IPS DF 4.7 (cell line): ENCODE measurements at regions not wholly inside any gene's neighbourhood (a gene's known extent, or its start where the extent isn't known, plus 50 kb on each side); places are given as distances from the start of the nearest gene placed in this dataset.

Experiments used
- DNase-seq: peaks from one replicate; pipeline ENCODE4 v3.0.0-alpha.2; 2013; ENCODE audit warnings: low spot score; ENCODE audit errors: extremely low read depth

- no peak for DNase-seq
These were observed 398.5 kb downstream of the TAF11L14 start for GRCh38 chr5:18032744-18033143.

DNA sequence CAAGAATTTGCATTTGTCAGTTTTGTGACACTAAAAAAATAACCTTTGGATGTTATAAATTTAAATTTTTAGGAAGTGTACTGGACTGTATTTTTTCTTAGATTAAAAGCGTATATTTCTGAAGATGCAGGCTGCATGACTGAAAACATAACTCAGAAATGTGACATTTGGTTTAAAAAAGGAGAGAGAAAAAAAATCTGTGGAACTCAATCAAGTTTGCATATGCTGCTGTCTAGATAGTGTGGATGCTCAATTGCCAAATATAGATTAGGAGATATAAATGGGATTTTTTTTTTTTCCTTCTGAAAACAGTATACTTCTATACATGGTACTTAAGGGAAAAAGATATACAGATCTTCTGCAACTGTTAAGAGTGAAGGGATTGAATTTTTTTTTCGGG lies 402.3 kb downstream of the TAF11L14 start:
- no peak for DNase-seq

GRCh38 chr5:18037718-18038117 lies 403.5 kb downstream of the TAF11L14 start:
- DNase-seq = no peak

- peak; percentile 3 for DNase-seq
These were observed 409.1 kb downstream of the TAF11L14 start for GRCh38 chr5:18043344-18043743.

DNA sequence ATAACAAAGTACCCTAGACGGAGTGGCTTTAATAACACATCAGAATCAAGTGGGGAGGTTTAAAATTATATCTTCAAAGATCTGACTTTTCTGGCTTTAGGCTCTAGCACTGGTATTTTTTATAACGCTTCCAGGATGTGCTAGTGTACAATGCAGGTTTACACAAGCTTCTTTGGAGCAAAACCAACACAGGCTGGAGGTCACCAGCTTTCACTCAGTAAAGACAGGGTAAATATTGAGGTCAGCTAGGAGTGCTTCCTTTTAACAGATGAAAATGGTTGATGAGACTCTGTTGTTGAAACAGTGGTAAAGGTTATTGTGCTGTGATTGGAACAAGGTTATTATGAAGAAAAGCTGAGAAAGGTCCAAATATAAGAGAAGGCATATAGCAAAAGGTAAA lies 414.2 kb downstream of the TAF11L14 start:
- DNase-seq = no peak

GRCh38 chr5:18050345-18050744 lies 416.1 kb downstream of the TAF11L14 start:
- DNase-seq = no peak

DNA sequence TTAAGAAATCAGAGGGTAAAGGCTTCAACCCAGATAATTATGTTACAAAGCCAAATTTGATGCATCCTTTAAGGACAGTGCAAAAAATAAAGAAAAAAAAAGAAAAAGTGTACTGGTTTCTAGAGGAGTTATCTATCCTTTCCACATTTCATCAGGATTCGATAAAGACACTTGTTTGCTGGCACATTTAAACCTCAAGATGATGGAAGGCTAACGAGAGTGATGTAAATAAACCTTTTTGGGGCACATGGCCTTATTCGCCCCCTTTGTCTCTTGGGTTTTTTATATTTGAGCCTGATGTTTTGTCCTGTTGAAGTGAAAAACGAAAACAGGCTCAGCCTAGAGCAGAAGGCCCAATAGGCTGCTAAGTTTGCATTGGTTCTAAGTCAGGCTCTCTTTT lies 416.5 kb downstream of the TAF11L14 start:
- DNase-seq = no peak

GRCh38 chr5:18051953-18052352 lies 417.7 kb downstream of the TAF11L14 start:
- DNase-seq = no peak

- no peak for DNase-seq
These were observed 418.3 kb downstream of the TAF11L14 start for GRCh38 chr5:18052569-18052968.

DNA sequence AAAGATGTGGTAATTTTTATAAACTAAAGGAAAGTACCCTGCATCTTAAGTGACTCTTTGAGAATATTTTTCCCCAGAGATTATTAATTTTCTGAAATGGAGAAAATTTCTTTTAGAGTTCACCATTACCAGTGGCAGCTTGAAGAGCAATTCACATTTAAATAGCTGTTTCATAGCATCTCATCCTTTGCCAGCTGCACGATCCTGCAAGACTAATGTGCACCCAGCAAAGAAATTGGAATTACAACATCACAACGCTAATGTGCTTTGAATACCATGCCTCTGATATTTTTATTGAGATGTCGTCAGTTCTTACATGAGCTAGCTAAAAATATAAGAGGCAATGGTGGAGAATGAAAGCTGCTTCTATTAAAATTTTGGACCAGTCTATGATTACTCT lies 423.5 kb downstream of the TAF11L14 start:
- DNase-seq = no peak

DNA sequence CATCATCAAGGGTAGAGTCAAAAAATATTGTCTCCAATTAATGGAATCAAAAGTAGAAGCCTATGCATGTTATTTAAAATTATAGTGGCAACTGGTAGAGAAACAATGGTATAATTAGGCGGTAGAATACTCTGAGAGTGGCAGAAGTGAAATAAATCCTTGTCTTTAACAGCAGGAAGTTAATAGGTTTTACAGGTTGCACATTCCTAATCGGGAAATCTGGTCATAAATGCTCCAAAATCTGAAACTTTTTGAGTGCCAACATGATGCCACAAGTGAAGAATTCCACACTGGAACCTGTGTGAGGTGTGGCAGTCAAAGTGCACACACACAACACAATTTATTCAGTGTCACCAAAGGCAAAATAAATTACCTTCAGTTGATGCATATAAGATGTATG lies 433.4 kb downstream of the TAF11L14 start:
- no peak for DNase-seq

- DNase-seq = no peak
These were observed 434.6 kb downstream of the TAF11L14 start for GRCh38 chr5:18068826-18069225.

GRCh38 chr5:18069790-18070189 lies 435.5 kb downstream of the TAF11L14 start:
- no peak for DNase-seq

GRCh38 chr5:18072600-18072999 lies 438.3 kb downstream of the TAF11L14 start:
- DNase-seq = no peak

- DNase-seq = no peak
These were observed 440.7 kb downstream of the TAF11L14 start for GRCh38 chr5:18074961-18075360.

DNA sequence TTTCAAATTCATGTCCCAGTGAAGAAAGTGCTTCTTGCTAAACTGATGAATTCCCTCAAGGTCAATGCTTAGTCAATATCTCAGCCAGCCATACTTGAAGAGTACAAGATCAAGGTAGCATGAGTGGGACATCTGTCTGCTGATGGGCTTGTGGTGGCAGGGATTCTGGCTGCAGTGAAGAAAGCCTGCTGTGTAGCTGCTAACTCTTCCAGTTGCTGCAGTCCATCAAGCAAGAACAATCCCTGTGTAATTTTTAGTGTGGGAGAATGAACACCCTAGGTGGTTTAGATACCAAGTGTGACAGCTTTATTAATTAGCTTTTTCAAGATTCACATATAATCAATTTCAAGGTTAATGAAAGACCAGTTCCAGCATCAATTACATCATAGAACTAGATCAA lies 443.9 kb downstream of the TAF11L14 start:
- DNase-seq = no peak

- DNase-seq = no peak
These were observed 445.6 kb downstream of the TAF11L14 start for GRCh38 chr5:18079831-18080230.

DNA sequence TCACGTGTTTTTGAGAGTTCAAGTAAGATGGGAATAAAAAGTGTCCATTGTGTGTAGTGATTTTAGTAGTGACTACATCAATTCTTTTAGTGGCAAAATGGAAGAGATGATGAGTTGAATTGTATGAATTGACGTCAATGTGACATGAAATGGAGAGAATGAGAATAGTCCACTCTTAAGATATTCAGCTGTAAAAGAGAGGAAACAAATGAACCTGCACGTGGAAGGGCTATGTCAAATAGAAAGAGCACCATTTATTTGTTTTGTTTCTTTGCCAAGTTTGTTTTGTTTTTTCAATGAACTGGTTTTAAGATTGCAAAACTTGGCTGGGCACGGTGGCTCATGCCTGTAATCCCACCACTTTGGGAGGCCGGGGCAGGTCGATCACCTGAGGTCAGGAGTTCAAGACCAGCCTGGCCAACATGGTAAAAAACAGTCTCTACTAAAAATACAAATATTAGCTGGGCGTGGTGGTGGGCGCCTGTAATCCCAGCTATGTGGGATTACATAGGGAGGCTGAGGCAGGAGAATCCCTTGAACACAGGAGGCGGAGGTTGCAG lies 453.8 kb downstream of the TAF11L14 start:
- DNase-seq = no peak

DNA sequence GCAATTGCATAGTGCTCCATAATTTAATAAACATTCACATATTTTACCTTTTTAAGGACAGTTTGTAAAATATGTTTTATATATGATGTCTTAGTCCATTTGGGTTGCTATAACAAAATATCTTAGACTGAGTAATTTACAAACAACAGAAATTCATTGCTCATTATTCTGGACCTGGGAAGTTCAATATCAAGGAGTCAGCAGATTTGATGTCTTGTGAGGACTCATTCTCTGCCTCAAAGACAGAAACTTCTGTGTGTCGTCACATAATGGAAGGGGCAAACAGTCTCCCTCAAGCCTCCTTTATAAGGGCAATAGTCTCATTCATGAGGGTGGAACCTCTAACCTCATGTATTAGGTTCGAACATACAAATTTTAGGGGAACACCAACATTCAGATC lies 455.9 kb downstream of the TAF11L14 start:
- DNase-seq = no peak

DNA sequence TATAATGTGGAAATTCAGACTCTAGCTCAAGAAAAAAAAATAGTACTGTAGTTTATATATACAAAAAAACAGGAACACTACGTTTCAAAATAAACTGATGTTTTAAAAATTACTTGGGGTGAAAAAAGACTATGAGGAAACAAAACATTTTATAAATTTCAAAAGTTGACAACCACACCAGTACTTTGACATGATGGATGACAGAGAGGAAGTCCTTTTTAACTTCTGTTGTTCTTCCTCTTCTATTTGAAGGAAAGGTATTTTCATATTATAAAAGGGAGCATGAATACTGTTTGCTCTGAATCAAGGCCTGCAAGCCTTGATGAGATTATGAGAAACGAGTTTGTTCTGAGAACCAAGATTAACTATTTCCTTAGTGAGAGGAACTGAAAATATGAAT lies 456.9 kb downstream of the TAF11L14 start:
- no peak for DNase-seq

DNA sequence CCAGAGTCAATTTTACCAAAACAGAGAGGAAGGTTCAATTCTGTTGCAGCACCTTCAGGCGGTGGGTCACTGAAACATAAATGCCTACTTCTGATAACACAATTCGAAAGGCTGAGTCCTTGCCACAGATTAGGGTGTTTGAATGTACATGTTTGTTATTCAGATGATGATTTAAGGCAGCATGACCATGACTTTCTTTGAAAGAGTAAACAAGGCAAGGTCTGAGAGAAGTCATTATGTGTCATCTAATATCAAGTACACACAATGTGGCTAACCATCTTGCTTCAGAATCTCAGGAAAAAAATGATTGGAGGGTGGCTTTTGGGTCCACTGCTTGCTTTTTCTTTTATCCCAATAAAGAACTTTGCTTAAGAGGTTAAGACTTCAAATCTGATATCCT lies 457.5 kb downstream of the TAF11L14 start:
- DNase-seq = no peak

- no peak for DNase-seq
These were observed 460.8 kb downstream of the TAF11L14 start for GRCh38 chr5:18095061-18095460.

- DNase-seq = no peak
These were observed 463.6 kb downstream of the TAF11L14 start for GRCh38 chr5:18097817-18098216.

DNA sequence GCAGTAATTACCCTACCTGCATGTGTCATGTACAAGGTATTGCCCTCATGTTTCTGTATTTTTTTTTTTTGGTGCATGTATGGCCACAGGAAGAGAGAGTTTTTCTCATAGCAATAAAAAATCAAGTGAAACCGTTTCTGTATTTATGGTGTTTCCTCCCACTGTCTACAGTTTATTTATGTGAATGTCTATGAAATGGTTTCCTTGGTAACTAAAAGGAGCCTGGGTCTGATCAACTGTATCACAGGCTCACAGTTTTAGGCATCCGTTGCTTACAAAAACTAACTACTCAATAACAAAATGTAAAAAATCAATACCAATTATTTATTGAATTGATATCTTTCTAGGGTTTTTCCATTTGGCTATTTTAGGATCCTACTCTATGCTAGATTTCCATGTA lies 464.4 kb downstream of the TAF11L14 start:
- no peak for DNase-seq
